Ishikawa (cell line): ENCODE measurements at regions not wholly inside any gene's neighbourhood (a gene's known extent, or its start where the extent isn't known, plus 50 kb on each side); places are given as distances from the start of the nearest gene placed in this dataset.

ENCODE experiments used
- CREB1 ChIP-seq: IDR thresholded peaks from 2 replicates; pipeline ENCODE4 v1.6.1; 2012; ENCODE audit warnings: low read depth
- EP300 ChIP-seq: IDR thresholded peaks from 2 replicates; pipeline ENCODE4 v1.6.1; 2012; ENCODE audit warnings: borderline replicate concordance
- NFIC ChIP-seq: IDR thresholded peaks from 2 replicates; pipeline ENCODE4 v1.6.1; 2012
- RAD21 ChIP-seq: IDR thresholded peaks from 2 replicates; pipeline ENCODE4 v1.6.1; 2012; ENCODE audit warnings: low read depth
- TEAD4 ChIP-seq: IDR thresholded peaks from 2 replicates; pipeline ENCODE4 v1.6.1; 2012
- TF ChIP-seq, protein P1 (sequence below): IDR thresholded peaks from 2 replicates; pipeline ENCODE4 v1.6.1; 2012

DNA sequence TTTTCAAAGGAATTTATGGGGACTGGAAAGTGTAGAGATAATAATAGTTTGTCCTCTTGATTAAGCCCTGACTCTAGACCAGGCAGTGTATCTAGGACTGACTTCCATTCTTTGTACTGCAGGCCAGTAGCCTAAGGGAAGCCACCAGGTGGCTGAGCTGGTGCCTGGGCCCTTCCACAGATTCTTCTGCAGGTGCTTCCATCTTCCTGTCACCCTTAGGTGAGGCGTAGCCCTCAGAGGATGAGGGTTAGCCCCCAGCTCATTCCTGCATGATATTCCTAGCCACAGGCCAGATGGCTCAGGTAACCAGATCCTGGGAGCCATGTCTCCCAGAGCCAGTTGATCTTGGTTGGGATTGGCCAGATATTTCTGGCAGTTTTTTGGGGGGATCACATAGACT lies 169.0 kb upstream of the IL12A start:
- no peak for TF ChIP-seq TEAD4
- TF ChIP-seq EP300 = no peak
- TF ChIP-seq, protein P1, sequence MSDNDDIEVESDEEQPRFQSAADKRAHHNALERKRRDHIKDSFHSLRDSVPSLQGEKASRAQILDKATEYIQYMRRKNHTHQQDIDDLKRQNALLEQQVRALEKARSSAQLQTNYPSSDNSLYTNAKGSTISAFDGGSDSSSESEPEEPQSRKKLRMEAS = no peak
- no peak for TF ChIP-seq CREB1
- no peak for TF ChIP-seq NFIC
- TF ChIP-seq RAD21 = no peak
